C1 segment of cervical spinal cord (tissue), 14 donors: ENCODE measurements at regions not wholly inside any gene's neighbourhood (a gene's known extent, or its start where the extent isn't known, plus 50 kb on each side); places are given as distances from the start of the nearest gene placed in this dataset.
"Not testable (repeated sequence)": the region's sequence is repeated elsewhere in the genome, so short reads cannot be mapped to it uniquely, and the experiment has no call there.

Experiments used
- DNase-seq, 14 donors: peaks; one replicate each; lab custom pipeline; 2025; lab: John Stamatoyannopoulos, UW

DNA sequence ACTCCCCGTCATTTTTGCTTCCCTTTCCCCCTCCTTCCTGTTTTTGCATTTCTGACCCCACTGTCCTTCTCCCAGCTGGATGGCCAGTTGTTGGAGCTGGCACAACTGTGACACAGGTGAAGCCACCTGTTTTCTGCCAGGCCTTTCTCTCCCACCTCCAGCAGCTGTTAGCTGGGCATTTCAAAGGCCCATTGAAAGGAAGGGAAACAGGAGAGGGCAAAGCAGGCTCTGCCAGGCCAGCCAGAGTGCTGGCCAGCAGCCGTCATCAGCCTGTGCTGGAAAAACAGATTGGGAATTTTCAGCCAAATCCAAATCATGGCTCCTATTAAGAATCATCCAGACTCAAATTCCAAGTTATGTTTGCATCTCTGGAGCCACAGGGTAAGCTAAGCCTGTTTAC lies 155.2 kb upstream of the C2CD4B start:
- DNase-seq, result no peak

DNA sequence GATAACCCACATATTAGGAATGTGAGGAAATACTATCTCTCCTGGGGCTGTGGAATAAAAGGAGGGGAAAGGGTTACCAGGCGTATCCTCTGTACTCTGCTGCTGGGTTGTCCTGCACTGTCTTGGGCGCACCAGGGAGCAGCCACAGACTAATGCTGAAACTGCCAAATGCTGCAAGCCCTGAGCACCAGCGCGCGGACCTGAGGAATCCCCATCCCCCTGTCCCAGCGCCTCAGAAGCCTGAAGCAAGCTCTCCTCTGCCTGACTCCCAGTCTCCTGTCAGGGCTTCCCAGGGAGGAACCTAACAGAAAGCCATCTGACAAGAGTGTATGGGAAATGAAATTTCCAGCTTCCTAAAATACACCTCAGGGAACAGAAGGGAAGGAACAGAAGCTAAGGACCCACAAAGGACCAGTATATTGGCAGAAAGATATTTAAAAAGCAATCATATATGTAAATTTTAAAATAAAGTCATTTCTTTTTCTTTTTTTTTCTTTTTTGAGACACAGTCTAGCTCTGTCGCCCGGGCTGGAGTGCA lies 158.3 kb upstream of the C2CD4B start:
- DNase-seq, result no peak

DNA sequence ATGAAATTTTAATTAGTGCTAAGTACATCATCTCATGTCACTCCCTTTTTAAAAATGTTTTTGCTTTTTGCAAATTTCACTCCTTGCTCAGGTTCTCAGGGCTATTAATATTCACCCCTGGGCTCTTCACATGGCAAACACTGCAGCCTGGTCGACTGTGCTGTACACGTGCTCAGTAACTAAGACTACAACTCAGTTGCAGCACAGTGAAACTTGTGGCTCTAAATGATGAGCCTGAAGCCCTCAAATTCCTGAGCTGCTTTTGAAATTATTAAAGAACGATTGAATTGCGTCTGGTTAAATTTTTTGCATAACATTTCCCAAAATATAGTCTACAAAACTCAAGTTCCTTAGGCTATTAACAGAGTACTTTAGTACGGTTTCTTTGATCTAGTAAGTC lies 159.3 kb upstream of the C2CD4B start:
- no peak for DNase-seq

- no peak for DNase-seq
Measured at GRCh38 chr15:62325597-62325996, 160.5 kb upstream of the C2CD4B start.

- no peak for DNase-seq
Measured at GRCh38 chr15:62326460-62327011, 161.5 kb upstream of the C2CD4B start.

GRCh38 chr15:62327406-62327805 lies 162.3 kb upstream of the C2CD4B start:
- no peak for DNase-seq

DNA sequence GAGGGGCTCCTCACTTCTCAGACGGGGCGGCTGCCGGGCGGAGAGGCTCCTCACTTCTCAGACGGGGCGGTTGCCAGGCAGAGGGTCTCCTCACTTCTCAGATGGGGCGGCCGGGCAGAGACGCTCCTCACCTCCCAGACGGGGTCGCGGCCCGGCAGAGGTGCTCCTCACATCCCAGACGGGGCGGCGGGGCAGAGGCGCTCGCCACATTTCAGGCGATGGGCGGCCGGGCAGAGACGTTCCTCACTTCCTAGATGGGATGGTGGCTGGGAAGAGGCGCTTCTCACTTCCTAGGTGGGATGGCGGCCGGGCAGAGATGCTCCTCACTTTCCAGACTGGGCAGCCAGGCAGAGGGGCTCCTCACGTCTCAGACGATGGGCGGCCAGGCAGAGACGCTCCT lies 167.4 kb upstream of the C2CD4B start:
- not testable (repeated sequence) for DNase-seq

DNA sequence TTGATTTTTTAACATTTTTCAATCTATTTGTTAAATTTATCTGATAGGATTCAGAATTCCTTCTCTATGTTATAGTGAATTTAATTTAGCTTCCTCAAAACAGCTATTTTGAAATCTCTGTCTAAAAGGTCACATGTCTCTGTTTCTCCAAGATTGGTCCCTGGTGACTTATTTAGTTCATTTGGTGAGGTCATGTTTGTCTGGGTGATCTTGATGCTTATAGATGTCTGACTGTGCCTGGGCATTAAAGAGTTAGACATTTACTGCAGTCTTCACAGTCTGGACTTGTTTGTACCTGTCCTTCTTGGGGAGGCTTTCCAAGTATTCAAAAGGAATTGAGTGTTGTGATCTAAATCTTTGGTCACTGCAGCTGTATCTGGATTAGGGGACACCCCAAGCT lies 169.5 kb upstream of the C2CD4B start:
- DNase-seq, result no peak

DNA sequence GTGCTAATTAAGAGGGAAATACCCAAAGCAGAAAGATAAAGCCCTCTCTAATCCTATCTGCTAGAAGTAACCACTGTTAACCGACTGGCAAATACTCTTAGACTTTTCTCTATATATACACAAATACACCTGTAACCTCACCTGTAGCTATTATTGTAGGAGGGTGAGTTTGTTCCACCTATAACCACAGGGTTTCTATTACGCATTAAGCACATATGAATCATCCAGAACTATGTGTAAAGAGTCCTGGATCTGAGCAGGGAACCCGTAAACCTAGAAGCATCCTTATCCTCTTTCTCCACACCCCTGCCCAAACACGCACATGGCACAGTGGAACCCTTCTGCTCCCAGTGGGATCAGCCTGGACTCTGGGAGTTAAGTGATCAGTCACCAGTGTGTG lies 172.8 kb upstream of the C2CD4B start:
- no peak for DNase-seq

DNA sequence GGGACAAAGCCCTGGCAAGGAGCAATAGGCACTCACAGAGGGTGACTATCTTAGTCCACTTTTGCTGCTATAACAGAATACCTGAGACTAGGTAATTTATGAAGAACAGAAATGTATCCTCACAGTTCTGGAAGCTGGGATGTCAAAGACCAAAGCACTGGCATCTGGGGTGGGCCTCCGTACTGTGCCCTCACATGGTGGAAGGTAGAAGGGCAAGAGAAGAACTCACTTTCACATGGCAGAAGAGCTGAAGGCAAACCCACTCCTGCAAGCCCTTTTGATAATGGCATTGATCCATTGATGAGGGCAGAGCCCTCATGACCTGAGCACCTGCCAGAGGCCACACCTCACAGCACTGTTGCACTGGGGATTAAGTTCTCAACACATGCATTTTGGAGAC lies 173.4 kb upstream of the C2CD4B start:
- no peak for DNase-seq

DNA sequence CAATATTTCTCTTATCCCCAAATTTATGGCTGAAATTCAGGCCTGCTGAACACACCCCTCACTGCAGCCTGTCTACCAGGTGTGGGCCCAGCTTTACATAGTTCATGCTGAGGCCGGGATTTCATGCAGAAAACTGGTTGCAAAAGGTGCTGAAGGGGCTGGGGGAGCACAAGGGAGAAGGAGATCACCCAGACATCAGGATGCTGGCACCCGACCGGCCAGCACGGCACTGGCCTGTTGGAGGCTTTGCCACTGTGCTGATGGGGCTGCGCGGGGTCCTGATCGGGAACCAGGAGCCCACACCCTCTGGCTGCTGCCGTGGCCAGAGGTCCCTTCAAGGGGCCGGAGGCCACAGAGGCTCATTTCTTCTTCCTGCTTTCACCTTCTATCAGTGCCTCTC lies 177.9 kb upstream of the C2CD4B start:
- no peak for DNase-seq

- DNase-seq, result no peak
Measured at GRCh38 chr15:62343397-62343796, 178.3 kb upstream of the C2CD4B start.

DNA sequence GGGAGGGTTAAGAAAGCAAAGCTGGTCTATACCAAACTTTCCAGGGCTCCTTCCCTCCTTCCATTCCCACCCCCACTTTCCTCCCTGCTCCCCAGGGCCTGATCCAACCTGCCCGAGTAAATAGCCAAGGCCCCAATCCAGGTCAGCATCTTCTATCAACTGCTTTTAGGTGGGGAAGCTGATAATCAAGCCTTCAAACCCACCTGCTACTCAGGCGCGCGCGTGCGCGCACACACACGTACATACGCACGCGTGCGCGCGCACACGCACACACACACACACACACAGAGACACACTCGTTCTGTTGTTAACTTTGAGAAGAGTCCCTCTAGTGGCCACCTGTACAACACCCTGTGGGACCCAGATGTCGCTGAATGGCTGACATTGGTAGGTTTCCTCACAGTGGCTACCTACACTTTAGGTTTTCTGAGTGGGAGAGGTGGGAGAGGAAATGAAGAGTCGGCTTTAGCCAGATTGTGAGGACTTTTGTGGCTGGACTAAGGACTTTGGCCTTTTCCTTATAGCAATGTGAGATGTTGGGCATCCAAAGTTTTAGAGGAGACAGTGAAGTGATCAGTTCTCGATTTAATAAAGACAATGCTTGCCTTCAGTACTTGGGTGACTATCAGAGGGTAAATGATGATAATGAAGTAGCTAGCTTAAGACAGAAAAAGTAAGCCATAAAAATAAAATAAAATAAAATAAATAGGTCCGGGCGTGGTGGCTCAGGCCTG lies 179.9 kb upstream of the C2CD4B start:
- no peak for DNase-seq

- no peak for DNase-seq
Measured at GRCh38 chr15:62346168-62346567, 181.1 kb upstream of the C2CD4B start.

GRCh38 chr15:62348118-62348517 lies 183.0 kb upstream of the C2CD4B start:
- DNase-seq, result no peak

GRCh38 chr15:62348623-62349022 lies 183.5 kb upstream of the C2CD4B start:
- DNase-seq, result no peak

GRCh38 chr15:62352817-62353216 lies 187.7 kb upstream of the C2CD4B start:
- DNase-seq, result no peak

DNA sequence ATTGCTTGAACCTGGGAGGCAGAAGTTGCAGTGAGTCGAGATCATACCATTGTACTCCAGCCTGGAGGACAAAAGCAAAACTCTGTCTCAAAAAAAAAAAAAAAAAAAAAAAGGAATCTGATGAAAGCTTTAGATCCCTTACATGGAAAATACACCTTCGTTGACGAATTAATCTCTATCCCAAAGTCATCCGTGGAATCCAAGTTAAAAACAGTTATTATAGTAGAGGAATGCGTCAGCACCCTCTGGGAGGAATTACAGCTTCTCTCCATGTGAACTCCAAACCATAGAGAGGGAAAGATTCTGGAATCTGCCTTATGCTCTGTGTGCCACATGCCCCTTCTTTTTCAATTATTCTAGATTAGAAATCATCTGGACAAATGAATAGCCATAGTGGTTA lies 192.3 kb upstream of the C2CD4B start:
- no peak for DNase-seq

DNA sequence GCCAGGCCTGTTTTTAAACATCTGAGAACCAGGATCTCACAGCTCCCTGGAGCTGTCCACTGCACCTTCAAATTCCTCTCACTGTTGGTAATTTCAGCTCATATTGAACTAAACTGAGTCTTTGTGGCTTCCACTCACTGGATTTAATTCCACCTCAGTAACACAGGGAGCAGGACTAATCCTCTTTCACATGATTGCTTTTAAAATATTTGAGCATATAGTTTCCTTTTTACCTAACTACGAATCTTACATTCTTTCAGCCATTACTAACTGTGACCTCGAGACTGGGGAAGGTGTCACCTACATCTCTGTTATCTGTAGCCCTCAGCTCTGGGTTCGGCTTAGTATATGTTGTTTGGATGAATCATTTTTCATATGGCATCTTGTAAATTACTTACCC lies 194.3 kb upstream of the C2CD4B start:
- DNase-seq, result no peak

- no peak for DNase-seq
Measured at GRCh38 chr15:62360332-62361097, 195.4 kb upstream of the C2CD4B start.

GRCh38 chr15:62362144-62362543 lies 197.1 kb upstream of the C2CD4B start:
- DNase-seq, result no peak

DNA sequence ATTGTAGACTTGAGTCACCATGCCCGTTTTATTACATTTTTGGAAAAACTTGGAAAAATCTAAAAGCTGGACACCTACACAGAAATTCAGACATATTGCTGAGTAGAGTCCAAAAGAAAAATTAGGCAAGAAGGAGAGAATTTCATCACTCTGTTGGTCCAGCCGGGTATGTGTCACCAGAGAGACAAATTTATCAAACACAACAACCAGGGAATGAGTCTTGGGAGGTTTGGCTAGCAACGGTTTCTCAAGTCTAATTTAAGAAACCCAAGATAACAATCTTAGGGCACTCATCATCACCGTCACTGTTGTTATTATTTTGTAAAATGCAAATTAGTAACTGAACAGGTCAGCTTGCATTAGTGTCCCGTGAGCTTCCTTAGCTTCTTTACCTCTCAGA lies 197.5 kb upstream of the C2CD4B start:
- DNase-seq, result no peak

GRCh38 chr15:62363913-62364312 lies 198.8 kb upstream of the C2CD4B start:
- DNase-seq, result no peak
